Upper lobe of left lung (tissue), 6 donors: ENCODE measurements at regions not wholly inside any gene's neighbourhood (a gene's known extent, or its start where the extent isn't known, plus 50 kb on each side); places are given as distances from the start of the nearest gene placed in this dataset.

ENCODE experiments used
- ATAC-seq, 2 donors: fragments of 200-7000 bp; cut with Tn5 transposase; one replicate each; pipeline ENCODE4 v1.9.1; 2022; ENCODE audit warnings: mild to moderate bottlenecking in 2 of 2, moderate library complexity in 2 of 2; ENCODE audit not compliant: low FRiP score in 2 of 2
- DNase-seq, 2 donors: peaks; one replicate each; pipeline ENCODE4 v3.0.0-alpha.2; 2019 to 2020
- H3K27ac ChIP-seq, 4 donors: fragments of 200-600 bp; sonication (generic); one replicate each; pipeline ENCODE4 v1.5.1; 2016 to 2019
- H3K27me3 ChIP-seq, 4 donors: fragments of 200-600 bp; sonication (generic); one replicate each; pipeline ENCODE4 v1.5.1; 2017 to 2019
- H3K36me3 ChIP-seq, 4 donors: fragments of 200-600 bp; sonication (generic); one replicate each; pipeline ENCODE4 v1.5.1; 2016 to 2019
- H3K4me1 ChIP-seq, 4 donors: fragments of 200-600 bp; sonication (generic); one replicate each; pipeline ENCODE4 v1.5.1; 2018 to 2019
- H3K4me3 ChIP-seq, 4 donors: fragments of 200-600 bp; sonication (generic); one replicate each; pipeline ENCODE4 v1.5.1; 2017 to 2019; ENCODE audit warnings: mild to moderate bottlenecking in 2 of 4, moderate library complexity in 1 of 4
- H3K9me3 ChIP-seq, 4 donors: fragments of 200-600 bp; sonication (generic); one replicate each; pipeline ENCODE4 v1.5.1; 2018 to 2019
- EP300 ChIP-seq, 4 donors: sonication (generic); formaldehyde crosslinking; IDR thresholded peaks; one replicate each; pipeline ENCODE4 v1.5.1; 2017; ENCODE audit warnings: antibody characterized with exemption in 4 of 4, control low read depth in 2 of 4
- POLR2A ChIP-seq, 4 donors: fragments of 450-650 bp; IDR thresholded peaks; one replicate each; pipeline ENCODE4 v1.5.1; 2016 to 2017; ENCODE audit warnings: antibody characterized with exemption in 4 of 4, mild to moderate bottlenecking in 2 of 4
- POLR2AphosphoS5 ChIP-seq, 2 donors: sonication (generic); formaldehyde crosslinking; IDR thresholded peaks; one replicate each; pipeline ENCODE4 v1.5.1; 2017; ENCODE audit warnings: antibody characterized with exemption in 2 of 2
- WGBS, 2 donors: methylation state at CpG; one replicate each; pipeline ENCODE4 v1.1.5; 2017 to 2018; 5-methylcytosine and 5-hydroxymethylcytosine counted together
- TF ChIP-seq, protein P1 (sequence below), 6 experiments: fragments of 450-650 bp in 4 of 6; fragments of 200-600 bp in 2 of 6; sonication (generic) in 2 of 6; IDR thresholded peaks; one replicate each; pipeline ENCODE4 v1.5.1; 2016 to 2019; ENCODE audit warnings: antibody characterized with exemption in 6 of 6
- donor health status: DM: no; HTN: no; CAD: no; lungs with moderate emphysema.
- donor health status: DM: no; HTN: yes; CAD: no; lungs with severe emphysema.

DNA sequence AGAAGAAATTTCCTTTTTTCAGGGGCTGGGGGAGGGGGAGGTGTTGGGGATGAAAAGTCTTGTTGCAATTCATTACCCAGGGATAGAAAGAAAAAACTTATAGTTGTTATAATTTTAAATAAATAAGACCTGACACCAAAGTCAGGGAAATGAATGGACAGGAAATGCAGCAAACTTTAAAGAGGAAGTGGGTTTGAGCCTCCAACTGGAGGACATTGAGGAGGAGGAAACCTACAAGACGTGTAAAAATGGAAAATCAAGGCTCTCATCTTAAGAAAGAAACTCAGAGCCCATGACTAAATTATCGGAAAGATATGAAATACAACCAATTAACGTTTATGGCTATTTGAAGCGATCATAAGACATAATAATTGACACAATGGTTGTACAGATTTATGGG is 54.4 kb downstream of the NIBAN1 start:
- H3K36me3 ChIP-seq, result no peaks in the 10 kb centered on the region
- WGBS, 2 donors, result 64 to 78% methylated on average over 4 of the region's 4 CpGs

DNA sequence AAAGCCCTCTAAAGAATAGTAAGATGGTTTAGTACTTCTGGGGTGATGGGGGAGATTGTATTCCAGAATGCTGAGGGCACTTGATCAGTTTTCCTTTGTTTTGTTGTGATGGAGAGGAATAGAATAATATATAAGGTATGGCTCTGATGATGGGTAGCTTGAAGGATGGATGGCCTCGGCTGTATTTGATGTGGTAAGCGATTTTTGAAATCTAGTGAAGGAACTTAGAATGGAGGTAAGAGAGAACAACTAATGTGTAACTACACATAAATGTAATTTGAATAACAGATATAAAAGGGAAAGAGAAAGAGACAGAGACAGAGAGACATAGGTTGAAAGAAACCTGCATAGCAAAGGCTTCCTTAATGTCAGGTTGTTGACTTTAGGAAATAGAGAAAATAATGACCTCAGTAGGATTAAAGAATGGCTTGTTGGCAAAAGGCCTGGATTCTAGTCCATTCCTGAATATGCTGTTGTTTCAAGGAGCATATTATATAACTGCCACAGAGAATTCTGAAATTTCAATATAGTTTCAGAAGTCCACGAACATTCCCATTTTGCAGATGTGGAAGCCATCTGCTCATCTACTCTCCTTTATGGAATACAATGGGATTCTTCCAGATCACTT is 58.7 kb downstream of the NIBAN1 start:
- WGBS, 2 donors, result 90 to 93% methylated on average over 3 of the region's 3 CpGs
- DNase-seq (no peak), ATAC-seq (no peak)
- H3K27me3 ChIP-seq, result no peaks in the 10 kb centered on the region
- peaks cover 0 to 3% (median under 1%) of the 10 kb centered on the region in 4 donors for H3K4me1 ChIP-seq
- no peaks in the 10 kb centered on the region for H3K9me3 ChIP-seq
- no peak overlapping the region for H3K4me3 ChIP-seq
- H3K36me3 ChIP-seq, result no peaks in the 10 kb centered on the region
- no peak for TF ChIP-seq POLR2AphosphoS5 (IDR thresholded peaks at IDR 0.05)
- TF ChIP-seq, protein P1, sequence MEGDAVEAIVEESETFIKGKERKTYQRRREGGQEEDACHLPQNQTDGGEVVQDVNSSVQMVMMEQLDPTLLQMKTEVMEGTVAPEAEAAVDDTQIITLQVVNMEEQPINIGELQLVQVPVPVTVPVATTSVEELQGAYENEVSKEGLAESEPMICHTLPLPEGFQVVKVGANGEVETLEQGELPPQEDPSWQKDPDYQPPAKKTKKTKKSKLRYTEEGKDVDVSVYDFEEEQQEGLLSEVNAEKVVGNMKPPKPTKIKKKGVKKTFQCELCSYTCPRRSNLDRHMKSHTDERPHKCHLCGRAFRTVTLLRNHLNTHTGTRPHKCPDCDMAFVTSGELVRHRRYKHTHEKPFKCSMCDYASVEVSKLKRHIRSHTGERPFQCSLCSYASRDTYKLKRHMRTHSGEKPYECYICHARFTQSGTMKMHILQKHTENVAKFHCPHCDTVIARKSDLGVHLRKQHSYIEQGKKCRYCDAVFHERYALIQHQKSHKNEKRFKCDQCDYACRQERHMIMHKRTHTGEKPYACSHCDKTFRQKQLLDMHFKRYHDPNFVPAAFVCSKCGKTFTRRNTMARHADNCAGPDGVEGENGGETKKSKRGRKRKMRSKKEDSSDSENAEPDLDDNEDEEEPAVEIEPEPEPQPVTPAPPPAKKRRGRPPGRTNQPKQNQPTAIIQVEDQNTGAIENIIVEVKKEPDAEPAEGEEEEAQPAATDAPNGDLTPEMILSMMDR (IDR thresholded peaks at IDR 0.05), result no peak
- no peak for TF ChIP-seq POLR2A (IDR thresholded peaks at IDR 0.05)
- no peak overlapping the region for H3K27ac ChIP-seq

More for the DNA sequence above, 54.4 kb downstream of the NIBAN1 start:
- H3K4me3 ChIP-seq, result no peak overlapping the region
- H3K9me3 ChIP-seq, result no peaks in the 10 kb centered on the region
- H3K27ac ChIP-seq, result no peak overlapping the region
- no peaks in the 10 kb centered on the region for H3K27me3 ChIP-seq
- TF ChIP-seq, protein P1 (IDR thresholded peaks at IDR 0.05), result no peak
- TF ChIP-seq POLR2A (IDR thresholded peaks at IDR 0.05) (no peak), EP300 (IDR thresholded peaks at IDR 0.05) (no peak), POLR2AphosphoS5 (IDR thresholded peaks at IDR 0.05) (no peak)
- no peak for ATAC-seq
- DNase-seq, result no peak
- no peaks in the 10 kb centered on the region for H3K4me1 ChIP-seq

DNA sequence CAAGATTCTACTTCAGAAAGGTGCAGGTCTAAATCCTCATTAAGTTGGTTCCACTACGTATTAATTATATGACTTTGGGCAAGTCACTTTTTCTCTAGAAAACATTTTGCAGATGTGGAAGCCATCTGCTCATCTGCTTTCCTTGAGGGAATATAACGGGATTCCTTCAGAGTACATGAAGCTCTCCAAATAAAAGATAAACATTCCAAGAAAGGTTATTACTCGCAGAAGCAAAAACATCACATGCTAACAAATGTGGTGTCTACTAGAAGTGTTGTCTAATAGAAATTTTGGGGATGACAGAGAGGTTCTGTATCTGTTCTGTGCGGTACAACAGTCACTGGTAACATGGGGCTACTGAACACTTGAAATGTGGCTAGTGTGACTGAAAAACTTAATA is 60.2 kb downstream of the NIBAN1 start:
- WGBS, 2 donors, result 85% methylated on average over 4 of the region's 4 CpGs
- Histone ChIP-seq H3K36me3 (no peaks in the 10 kb centered on the region), H3K9me3 (no peaks in the 10 kb centered on the region), H3K4me3 (no peak overlapping the region), H3K27me3 (no peaks in the 10 kb centered on the region), H3K27ac (no peak overlapping the region), H3K4me1 (peaks cover 0 to 5% (median 1%) of the 10 kb centered on the region in 4 donors)
- ATAC-seq (no peak), DNase-seq (no peak)
- no peak for TF ChIP-seq EP300 (IDR thresholded peaks at IDR 0.05)
- no peak for TF ChIP-seq POLR2AphosphoS5 (IDR thresholded peaks at IDR 0.05)
- TF ChIP-seq, protein P1 (IDR thresholded peaks at IDR 0.05), result no peak
- TF ChIP-seq POLR2A (IDR thresholded peaks at IDR 0.05), result no peak

DNA sequence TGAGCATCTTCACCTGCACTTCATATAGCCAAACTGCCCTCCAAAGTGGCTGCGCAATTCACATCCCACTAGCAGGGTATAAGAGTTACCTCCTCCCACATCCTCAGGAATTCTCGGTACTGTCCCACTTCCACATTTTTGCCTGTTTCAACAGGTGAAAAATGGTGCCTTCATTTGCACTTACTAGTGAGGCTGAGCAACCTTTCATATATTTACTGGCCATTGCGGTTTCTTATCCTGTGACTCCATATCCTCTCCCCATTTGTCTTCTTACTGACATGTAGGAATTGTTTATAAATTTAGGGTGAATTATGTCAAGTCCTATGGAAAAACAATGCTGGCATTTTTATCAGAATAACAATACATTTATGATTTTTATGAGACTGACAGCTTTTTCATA is 61.9 kb downstream of the NIBAN1 start:
- Histone ChIP-seq H3K27ac (no peak overlapping the region), H3K36me3 (no peaks in the 10 kb centered on the region), H3K4me1 (peaks cover 0 to 5% (median 1%) of the 10 kb centered on the region in 4 donors), H3K27me3 (no peaks in the 10 kb centered on the region), H3K9me3 (no peaks in the 10 kb centered on the region), H3K4me3 (no peak overlapping the region)
- 68 to 74% methylated on average over 3 of the region's 3 CpGs for WGBS, 2 donors
- no peak for ATAC-seq
- TF ChIP-seq POLR2A (IDR thresholded peaks at IDR 0.05) (no peak), POLR2AphosphoS5 (IDR thresholded peaks at IDR 0.05) (no peak), EP300 (IDR thresholded peaks at IDR 0.05) (no peak)
- TF ChIP-seq, protein P1 (IDR thresholded peaks at IDR 0.05), result no peak
- no peak for DNase-seq

DNA sequence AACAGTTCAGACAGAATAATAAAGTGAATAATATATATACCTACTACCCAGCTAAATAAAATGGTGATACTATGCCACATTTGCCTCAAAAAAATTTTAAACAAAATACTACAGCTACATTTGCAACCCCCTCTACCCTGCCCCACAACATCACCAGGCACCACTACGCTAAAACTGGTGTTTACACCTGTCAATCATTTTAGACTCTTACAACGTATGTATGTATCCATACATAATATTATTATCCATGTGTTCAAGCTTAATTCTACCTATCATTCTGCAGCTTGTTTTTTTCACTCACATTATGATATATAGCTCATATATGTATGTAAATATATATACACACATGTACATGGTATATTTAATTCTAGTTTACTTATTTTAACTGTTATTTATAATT is 62.5 kb downstream of the NIBAN1 start:
- peaks cover 0 to 5% (median 1%) of the 10 kb centered on the region in 4 donors for H3K4me1 ChIP-seq

More for the DNA sequence above, 62.5 kb downstream of the NIBAN1 start:
- ATAC-seq, result no peak
- H3K27me3 ChIP-seq, result no peaks in the 10 kb centered on the region
- H3K36me3 ChIP-seq, result no peaks in the 10 kb centered on the region
- TF ChIP-seq EP300 (IDR thresholded peaks at IDR 0.05), result no peak
- TF ChIP-seq POLR2A (IDR thresholded peaks at IDR 0.05), result no peak
- no peak for TF ChIP-seq POLR2AphosphoS5 (IDR thresholded peaks at IDR 0.05)
- TF ChIP-seq, protein P1 (IDR thresholded peaks at IDR 0.05), result no peak
- no peaks in the 10 kb centered on the region for H3K9me3 ChIP-seq
- H3K27ac ChIP-seq, result no peak overlapping the region
- no peak for DNase-seq
- no peak overlapping the region for H3K4me3 ChIP-seq
- WGBS, 2 donors, result 89 to 96% methylated on average over 2 of the region's 2 CpGs
